ENCODE measurements at regions not wholly inside any gene's neighbourhood (a gene's known extent, or its start where the extent isn't known, plus 50 kb on each side); places are given as distances from the start of the nearest gene placed in this dataset.

- H3K4me3 ChIP-seq (ENCODE audit: insufficient read depth, low read length, poor library complexity, severe bottlenecking) = no peak overlapping the region
- no peak for TF ChIP-seq EZH2phosphoT487 (conservative IDR thresholded peaks at IDR 0.05; ENCODE audit: low read length)
- TF ChIP-seq CTCF (IDR thresholded peaks at IDR 0.05; ENCODE audit: insufficient read depth, low read length, poor library complexity, severe bottlenecking) = no peak
- H3K36me3 ChIP-seq (ENCODE audit: low read length) = no peaks in the 10 kb centered on the region
- H3K79me2 ChIP-seq (ENCODE audit: insufficient read depth, low read length) = no peaks in the 10 kb centered on the region
- H3K27ac ChIP-seq (ENCODE audit: low read depth, low read length) = no peak overlapping the region
- peaks cover 22% of the 10 kb centered on the region for H3F3A ChIP-seq (ENCODE audit: insufficient read depth)
- no peaks in the 10 kb centered on the region for H3K27me3 ChIP-seq (ENCODE audit: low read length)
- H3K4me2 ChIP-seq (ENCODE audit: low read depth, low read length, poor library complexity, severe bottlenecking) = no peak overlapping the region
- no peaks in the 10 kb centered on the region for H3K9me3 ChIP-seq (ENCODE audit: insufficient read depth, low read length)
- H4K20me1 ChIP-seq (ENCODE audit: low read depth, low read length) = no peaks in the 10 kb centered on the region
- no peak overlapping the region for H2AFZ ChIP-seq (ENCODE audit: low read depth, low read length, severe bottlenecking)
- no peak overlapping the region for H3K9ac ChIP-seq (ENCODE audit: low read length)
- no peaks in the 10 kb centered on the region for H3K9me2 ChIP-seq (replicated peaks; ENCODE audit: insufficient read depth, low read length)
Measured at GRCh38 chr22:22392131-22392530, 116.4 kb downstream of the ZNF280B start.

- Histone ChIP-seq H3K4me2 (ENCODE audit: low read depth, low read length, poor library complexity, severe bottlenecking) (peak overlapping the region; percentile 77), H3K9ac (ENCODE audit: low read length) (peak overlapping the region; percentile 55)
Measured at GRCh38 chr22:22394591-22394990, 114.0 kb downstream of the ZNF280B start.

GRCh38 chr22:22395245-22395644, 113.3 kb downstream of the ZNF280B start:
- Histone ChIP-seq H2AFZ (ENCODE audit: low read depth, low read length, severe bottlenecking) (no peak overlapping the region), H3K4me3 (ENCODE audit: insufficient read depth, low read length, poor library complexity, severe bottlenecking) (no peak overlapping the region)

More at GRCh38 chr22:22394591-22394990, 114.0 kb downstream of the ZNF280B start:
- no peaks in the 10 kb centered on the region for H3K27me3 ChIP-seq (ENCODE audit: low read length)
- H3K36me3 ChIP-seq (ENCODE audit: low read length) = no peaks in the 10 kb centered on the region
- H3K27ac ChIP-seq (ENCODE audit: low read depth, low read length) = peak overlapping the region; percentile 99
- H3K79me2 ChIP-seq (ENCODE audit: insufficient read depth, low read length) = no peaks in the 10 kb centered on the region
- no peak overlapping the region for H3K4me3 ChIP-seq (ENCODE audit: insufficient read depth, low read length, poor library complexity, severe bottlenecking)
- H3K9me3 ChIP-seq (ENCODE audit: insufficient read depth, low read length) = no peaks in the 10 kb centered on the region
- no peak overlapping the region for H2AFZ ChIP-seq (ENCODE audit: low read depth, low read length, severe bottlenecking)
- no peaks in the 10 kb centered on the region for H3K9me2 ChIP-seq (replicated peaks; ENCODE audit: insufficient read depth, low read length)
- H3F3A ChIP-seq (ENCODE audit: insufficient read depth) = peaks cover 22% of the 10 kb centered on the region
- no peak for TF ChIP-seq CTCF (IDR thresholded peaks at IDR 0.05; ENCODE audit: insufficient read depth, low read length, poor library complexity, severe bottlenecking)
- TF ChIP-seq EZH2phosphoT487 (conservative IDR thresholded peaks at IDR 0.05; ENCODE audit: low read length) = no peak
- no peaks in the 10 kb centered on the region for H4K20me1 ChIP-seq (ENCODE audit: low read depth, low read length)

More at GRCh38 chr22:22395245-22395644, 113.3 kb downstream of the ZNF280B start:
- Histone ChIP-seq H4K20me1 (ENCODE audit: low read depth, low read length) (no peaks in the 10 kb centered on the region), H3K27ac (ENCODE audit: low read depth, low read length) (peak overlapping the region; percentile 99), H3K79me2 (ENCODE audit: insufficient read depth, low read length) (no peaks in the 10 kb centered on the region), H3K9me2 (replicated peaks; ENCODE audit: insufficient read depth, low read length) (no peaks in the 10 kb centered on the region), H3K4me2 (ENCODE audit: low read depth, low read length, poor library complexity, severe bottlenecking) (peak overlapping the region; percentile 77), H3K27me3 (ENCODE audit: low read length) (no peaks in the 10 kb centered on the region), H3K9ac (ENCODE audit: low read length) (peak overlapping the region; percentile 55), H3K36me3 (ENCODE audit: low read length) (no peaks in the 10 kb centered on the region), H3F3A (ENCODE audit: insufficient read depth) (peaks cover 23% of the 10 kb centered on the region), H3K9me3 (ENCODE audit: insufficient read depth, low read length) (no peaks in the 10 kb centered on the region)
- TF ChIP-seq EZH2phosphoT487 (conservative IDR thresholded peaks at IDR 0.05; ENCODE audit: low read length) (no peak), CTCF (IDR thresholded peaks at IDR 0.05; ENCODE audit: insufficient read depth, low read length, poor library complexity, severe bottlenecking) (no peak)
